GM12878 (cell line): ENCODE measurements at regions not wholly inside any gene's neighbourhood (a gene's known extent, or its start where the extent isn't known, plus 50 kb on each side); places are given as distances from the start of the nearest gene placed in this dataset.

Experiments
- ATAC-seq: fragments of 200-7000 bp; cut with Tn5 transposase; 3 replicates; pipeline ENCODE4 v1.9.1; 2020; ENCODE audit warnings: mild to moderate bottlenecking, moderate library complexity
- BruUV-seq: library from RNA; stranded (reverse); fragments of 400-500 nt; replicated peaks from 2 replicates; lab custom pipeline; 2021; lab: Mats Ljungman, UMichigan
- CTCF ChIA-PET: fragments of 300-600 bp; sonication (Branson Sonifier 250); formaldehyde crosslinking; extraction: SDS; loops from one replicate; lab custom pipeline; 2021; ENCODE audit warnings: inconsistent platforms; lab: Yijun Ruan, JAX
- POLR2A ChIA-PET: fragments of 350-600 bp; formaldehyde crosslinking; extraction: SDS; loops from one replicate; lab custom pipeline; 2021; ENCODE audit warnings: inconsistent platforms; lab: Charles Lee
- RAD21 ChIA-PET: fragments of 300-600 bp; sonication (Branson Sonifier 250); formaldehyde crosslinking; loops from one replicate; lab custom pipeline; 2023; ENCODE audit warnings: antibody characterized with exemption; ENCODE audit not compliant: unreplicated experiment; lab: Charles Lee
- SMC1A ChIA-PET: fragments of 300-600 bp; sonication (Branson Sonifier 250); formaldehyde crosslinking; loops from one replicate; lab custom pipeline; 2023; ENCODE audit not compliant: unreplicated experiment, uncharacterized antibody; lab: Charles Lee
- DNase-seq: peaks from one replicate; pipeline ENCODE4 v3.0.0-alpha.2; 2011; ENCODE audit warnings: low read depth, low spot score
- FAIRE-seq: peaks from 3 replicates; lab custom pipeline; 2011; peaks lifted over from hg19 to GRCh38; lab: Jason Lieb, UNC
- H2AFZ ChIP-seq: 2 replicates; pipeline ENCODE4 v1.6.0; 2011; ENCODE audit warnings: low read depth, low read length, control low read depth; ENCODE audit not compliant: control insufficient read depth
- H3K27ac ChIP-seq: 2 replicates; pipeline ENCODE4 v1.5.1; 2011; ENCODE audit warnings: control low read depth; ENCODE audit not compliant: control insufficient read depth, insufficient read depth
- H3K27me3 ChIP-seq, 2 experiments: replicated peaks in 1 of 2; 2 replicates each; pipeline versions ENCODE4 v1.6.0 to v1.6.1; 2011; ENCODE audit warnings: low read length in 1 of 2; ENCODE audit not compliant: control insufficient read depth in 2 of 2, insufficient read depth in 2 of 2
- H3K36me3 ChIP-seq, 2 experiments: 2 replicates each; pipeline ENCODE4 v1.5.1; 2011; ENCODE audit warnings: low read length in 1 of 2; ENCODE audit not compliant: control insufficient read depth in 2 of 2, insufficient read depth in 2 of 2
- H3K4me1 ChIP-seq: 2 replicates; pipeline ENCODE4 v1.6.1; 2011; ENCODE audit warnings: mild to moderate bottlenecking, low read length, moderate library complexity, mixed read lengths; ENCODE audit not compliant: control insufficient read depth, insufficient read depth
- H3K4me2 ChIP-seq: 2 replicates; pipeline ENCODE4 v1.6.0; 2011; ENCODE audit warnings: control low read depth; ENCODE audit not compliant: control insufficient read depth, insufficient read depth
- H3K4me3 ChIP-seq: fragments of 200-600 bp; sonication (generic); 2 replicates; pipeline ENCODE4 v1.5.1; 2016
- H3K79me2 ChIP-seq: 2 replicates; pipeline ENCODE4 v1.6.0; 2011; ENCODE audit warnings: low read length; ENCODE audit not compliant: control insufficient read depth, insufficient read depth
- H3K9ac ChIP-seq: 2 replicates; pipeline ENCODE4 v1.8.0; 2011; ENCODE audit warnings: low read length, control low read depth, mixed read lengths; ENCODE audit not compliant: control insufficient read depth, insufficient read depth
- H3K9me3 ChIP-seq: replicated peaks from 3 replicates; pipeline ENCODE4 v1.5.1; 2011; ENCODE audit warnings: mild to moderate bottlenecking, low read length; ENCODE audit not compliant: control insufficient read depth, insufficient read depth
- H4K20me1 ChIP-seq: 2 replicates; pipeline ENCODE4 v1.6.0; 2011; ENCODE audit not compliant: control insufficient read depth, insufficient read depth
- FOXK2 ChIP-seq: fragments of 450-650 bp; IDR thresholded peaks from 2 replicates; pipeline ENCODE4 v1.6.1; 2017; ENCODE audit warnings: mild to moderate bottlenecking, moderate library complexity
- NRF1 ChIP-seq: conservative IDR thresholded peaks from 2 replicates; pipeline ENCODE4 v1.6.1; 2011; ENCODE audit warnings: mild to moderate bottlenecking, low read depth, low read length, improper control_type of control experiment
- PAX5 ChIP-seq: IDR thresholded peaks from 2 replicates; pipeline ENCODE4 v1.6.1; 2011; ENCODE audit warnings: low read depth, low read length, borderline replicate concordance
- PAX8 ChIP-seq: fragments of 450-650 bp; IDR thresholded peaks from 2 replicates; pipeline ENCODE4 v1.6.1; 2017; ENCODE audit warnings: mild to moderate bottlenecking, moderate library complexity
- PKNOX1 ChIP-seq: fragments of 450-650 bp; IDR thresholded peaks from 2 replicates; pipeline ENCODE4 v1.6.1; 2016; ENCODE audit warnings: mild to moderate bottlenecking
- SMAD1 ChIP-seq: fragments of 450-650 bp; IDR thresholded peaks from 2 replicates; pipeline ENCODE4 v1.6.1; 2018; ENCODE audit warnings: mild to moderate bottlenecking, low read depth; ENCODE audit not compliant: partially characterized antibody
- STAT3 ChIP-seq: IDR thresholded peaks from 2 replicates; pipeline ENCODE4 v1.6.1; 2011; ENCODE audit warnings: low read depth, low read length, improper control_type of control experiment
- ZBED1 ChIP-seq: IDR thresholded peaks from 2 replicates; pipeline ENCODE4 v1.6.1; 2016; ENCODE audit warnings: borderline replicate concordance
- ZBTB4 ChIP-seq: fragments of 450-650 bp; formaldehyde crosslinking; IDR thresholded peaks from 2 replicates; pipeline ENCODE4 v1.4.0; 2022; ENCODE audit warnings: mild to moderate bottlenecking, moderate library complexity
- WGBS: methylation state at CpG from one replicate; pipeline ENCODE4 v1.1.6; 2016; ENCODE audit warnings: low lambda C conversion rate; ENCODE audit not compliant: insufficient replicate concordance, insufficient coverage; ENCODE audit errors: missing lambda C conversion rate; 5-methylcytosine and 5-hydroxymethylcytosine counted together
- in situ Hi-C: fragments of 300-500 bp; cut with MboI; formaldehyde crosslinking; loops from 9 replicates; pipeline ENCODE4 v1.14.3; 2018; ENCODE audit warnings: mixed read lengths
- intact Hi-C: fragments of 100-400 bp; cut with micrococcal nuclease; formaldehyde crosslinking; loops from one replicate; pipeline ENCODE4 v1.14.2; 2022; ENCODE audit not compliant: unreplicated experiment
- TF ChIP-seq, protein P1 (sequence below): fragments of 450-650 bp; IDR thresholded peaks from 2 replicates; pipeline ENCODE4 v1.6.1; 2017; ENCODE audit warnings: low read depth, mild to moderate bottlenecking, moderate library complexity

DNA sequence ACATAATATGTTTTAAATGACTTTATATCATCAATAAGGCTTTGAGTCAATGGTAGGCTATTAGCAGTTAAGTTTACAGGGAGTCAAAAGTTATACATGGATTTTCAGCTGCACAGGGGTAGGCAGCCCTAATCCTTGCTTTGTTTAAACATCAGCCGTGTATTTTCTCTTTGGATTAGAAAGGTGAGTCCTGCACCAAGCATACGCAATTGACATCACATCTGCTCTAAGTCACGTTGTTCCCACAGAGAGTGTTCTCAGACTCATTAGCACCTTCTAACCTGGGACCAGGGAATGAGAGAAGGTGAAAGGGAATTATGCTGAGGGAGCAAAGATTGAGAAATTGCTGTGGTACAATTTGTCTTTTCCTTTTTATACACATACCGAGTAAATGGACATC lies 148.6 kb upstream of the ZNF804B start (continued):
- TF ChIP-seq, protein P1, sequence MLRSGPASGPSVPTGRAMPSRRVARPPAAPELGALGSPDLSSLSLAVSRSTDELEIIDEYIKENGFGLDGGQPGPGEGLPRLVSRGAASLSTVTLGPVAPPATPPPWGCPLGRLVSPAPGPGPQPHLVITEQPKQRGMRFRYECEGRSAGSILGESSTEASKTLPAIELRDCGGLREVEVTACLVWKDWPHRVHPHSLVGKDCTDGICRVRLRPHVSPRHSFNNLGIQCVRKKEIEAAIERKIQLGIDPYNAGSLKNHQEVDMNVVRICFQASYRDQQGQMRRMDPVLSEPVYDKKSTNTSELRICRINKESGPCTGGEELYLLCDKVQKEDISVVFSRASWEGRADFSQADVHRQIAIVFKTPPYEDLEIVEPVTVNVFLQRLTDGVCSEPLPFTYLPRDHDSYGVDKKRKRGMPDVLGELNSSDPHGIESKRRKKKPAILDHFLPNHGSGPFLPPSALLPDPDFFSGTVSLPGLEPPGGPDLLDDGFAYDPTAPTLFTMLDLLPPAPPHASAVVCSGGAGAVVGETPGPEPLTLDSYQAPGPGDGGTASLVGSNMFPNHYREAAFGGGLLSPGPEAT = no peak
- no peak for TF ChIP-seq PAX5
- TF ChIP-seq ZBTB4 (CRISPR knock-in tag) = no peak

DNA sequence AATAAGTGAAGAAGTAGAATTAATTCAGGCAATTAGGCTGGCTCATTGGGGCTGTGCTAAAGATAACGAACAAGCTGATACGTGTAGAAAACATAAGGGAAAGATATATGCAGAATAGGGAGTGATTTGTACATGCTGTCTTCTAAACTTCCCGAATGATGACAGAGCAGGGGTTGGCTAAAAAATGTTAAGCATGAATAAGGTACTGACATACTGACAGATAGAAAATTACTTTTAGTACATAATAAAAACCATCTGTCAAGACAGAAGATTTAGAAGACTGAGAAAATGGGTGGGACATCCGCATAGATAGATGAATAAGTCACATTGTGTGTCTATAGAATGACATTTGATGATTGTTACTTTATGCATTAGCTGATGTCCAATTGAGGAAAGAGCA lies 158.8 kb upstream of the ZNF804B start:
- H3K36me3 ChIP-seq = no peaks in the 10 kb centered on the region
- no peak overlapping the region for H3K9ac ChIP-seq
- H3K4me3 ChIP-seq = no peak overlapping the region
- H3K79me2 ChIP-seq = no peaks in the 10 kb centered on the region
- no peaks in the 10 kb centered on the region for H4K20me1 ChIP-seq
- no peak overlapping the region for H3K27ac ChIP-seq
- no peak overlapping the region for H2AFZ ChIP-seq
- RAD21 ChIA-PET = no interaction called here
- BruUV-seq = no TSS peak
- 29% methylated on average over 4 of the region's 4 CpGs for WGBS
- DNase-seq (no peak), FAIRE-seq (no peak), ATAC-seq (no peak)
- intact Hi-C loops (no loop called here), in situ Hi-C loops (no loop called here)
- POLR2A ChIA-PET = no interaction called here
- no peak for TF ChIP-seq SMAD1
- TF ChIP-seq STAT3 = no peak
- no peak for TF ChIP-seq PKNOX1
- TF ChIP-seq NRF1 = no peak
- no peak for TF ChIP-seq FOXK2
- TF ChIP-seq ZBED1 = no peak
- no peak for TF ChIP-seq PAX8
- no peaks in the 10 kb centered on the region for H3K4me1 ChIP-seq
- CTCF ChIA-PET = interaction anchor here (0.6 kb wide), 1 partner anchor 72 kb away, joined by 3 read pairs; no protein-coding TSS in a partner anchor
- no peaks in the 10 kb centered on the region for H3K27me3 ChIP-seq
- no peak overlapping the region for H3K4me2 ChIP-seq
- SMC1A ChIA-PET = interaction anchor here (1.5 kb wide), 1 partner anchor 21 kb away, joined by 6 read pairs; no protein-coding TSS in a partner anchor
- no peaks in the 10 kb centered on the region for H3K9me3 ChIP-seq
